Small intestine (tissue), 7 donors: ENCODE measurements at regions not wholly inside any gene's neighbourhood (a gene's known extent, or its start where the extent isn't known, plus 50 kb on each side); places are given as distances from the start of the nearest gene placed in this dataset.
A peak's percentile ranks its signal among the peaks of the same experiment; 100 is the strongest.

Experiments used
- DNase-seq, 2 donors: peaks; one replicate each; pipeline versions ENCODE4 v3.0.0 to v3.0.0-alpha.2; 2013
- FAIRE-seq: peaks from 2 replicates; lab custom pipeline; 2012; peaks lifted over from hg19 to GRCh38; lab: Jason Lieb, UNC
- H3K27ac ChIP-seq, 3 donors: one replicate each; pipeline ENCODE4 v1.5.1; 2013; ENCODE audit warnings: low read length in 2 of 3, mild to moderate bottlenecking in 2 of 3, control low read depth in 1 of 3, inconsistent platforms in 1 of 3, low read depth in 1 of 3, moderate library complexity in 1 of 3
- H3K27me3 ChIP-seq, 3 donors: one replicate each; pipeline ENCODE4 v1.6.1; 2013; ENCODE audit warnings: low read length in 3 of 3, inconsistent platforms in 1 of 3; ENCODE audit not compliant: control insufficient read depth in 3 of 3, insufficient read depth in 3 of 3
- H3K36me3 ChIP-seq, 3 donors: one replicate each; pipeline ENCODE4 v1.6.1; 2013; ENCODE audit warnings: low read length in 3 of 3, inconsistent platforms in 1 of 3, low read depth in 1 of 3, mild to moderate bottlenecking in 1 of 3, moderate library complexity in 1 of 3; ENCODE audit not compliant: control insufficient read depth in 3 of 3, insufficient read depth in 2 of 3
- H3K4me1 ChIP-seq, 3 donors: one replicate each; pipeline ENCODE4 v1.6.1; 2013; ENCODE audit warnings: low read length in 2 of 3, inconsistent platforms in 1 of 3, low read depth in 1 of 3, mild to moderate bottlenecking in 1 of 3, moderate library complexity in 1 of 3; ENCODE audit not compliant: control insufficient read depth in 3 of 3, insufficient read depth in 2 of 3
- H3K4me3 ChIP-seq, 3 donors: one replicate each; pipeline ENCODE4 v1.5.1; 2013; ENCODE audit warnings: low read length in 3 of 3, control low read depth in 1 of 3, inconsistent platforms in 1 of 3, low read depth in 1 of 3, mild to moderate bottlenecking in 1 of 3, moderate library complexity in 1 of 3
- H3K9me3 ChIP-seq, 2 donors: one replicate each; pipeline ENCODE4 v1.6.1; 2013; ENCODE audit warnings: low read depth in 1 of 2, low read length in 1 of 2; ENCODE audit not compliant: control insufficient read depth in 2 of 2, insufficient read depth in 1 of 2
- WGBS, 3 donors: extraction: QIAGEN DNeasy Blood & Tissue Kit; methylation state at CpG; one replicate each; pipeline ENCODE4 v1.1.7; 2013; 5-methylcytosine and 5-hydroxymethylcytosine counted together
- donor health status: healthy with polysubstance abuse.
- donor health status: control.
- donor health status: control.
- donor health status: Bipolar disorder and iron deficiency.
- donor health status: healthy.

DNA sequence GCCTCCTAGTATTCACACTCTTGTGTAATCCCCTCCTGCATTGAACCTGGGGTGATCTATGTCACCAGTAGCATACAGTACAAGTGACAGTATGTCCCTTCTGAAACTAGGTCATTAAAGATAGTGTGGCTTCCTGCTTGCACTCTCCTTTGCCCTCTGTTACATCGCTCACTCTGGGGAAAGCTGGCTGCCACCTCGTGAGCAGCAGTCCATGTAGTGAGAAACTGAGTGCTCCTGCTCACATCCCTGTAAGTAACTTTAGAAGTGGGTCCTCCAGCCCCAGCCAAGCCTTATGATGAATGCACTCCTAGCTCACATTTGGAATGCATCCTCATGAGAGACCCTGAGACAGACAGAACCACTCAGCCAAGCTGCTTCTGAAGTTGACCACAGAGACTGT lies 89.8 kb upstream of the TNIP3 start:
- FAIRE-seq (no peak), DNase-seq (peak in 1 of 2 donors; percentile 61)
- 23 to 72% (median 54%) methylated on average over 2 of the region's 2 CpGs for WGBS, 3 donors
- H3K4me1 ChIP-seq, result no peaks in the 10 kb centered on the region
- H3K27ac ChIP-seq, result peak overlapping the region in 2 of 3 donors; percentile 76 to 77
- no peak overlapping the region for H3K4me3 ChIP-seq
- H3K9me3 ChIP-seq, result no peaks in the 10 kb centered on the region
- H3K27me3 ChIP-seq, result no peaks in the 10 kb centered on the region
- no peaks in the 10 kb centered on the region for H3K36me3 ChIP-seq

DNA sequence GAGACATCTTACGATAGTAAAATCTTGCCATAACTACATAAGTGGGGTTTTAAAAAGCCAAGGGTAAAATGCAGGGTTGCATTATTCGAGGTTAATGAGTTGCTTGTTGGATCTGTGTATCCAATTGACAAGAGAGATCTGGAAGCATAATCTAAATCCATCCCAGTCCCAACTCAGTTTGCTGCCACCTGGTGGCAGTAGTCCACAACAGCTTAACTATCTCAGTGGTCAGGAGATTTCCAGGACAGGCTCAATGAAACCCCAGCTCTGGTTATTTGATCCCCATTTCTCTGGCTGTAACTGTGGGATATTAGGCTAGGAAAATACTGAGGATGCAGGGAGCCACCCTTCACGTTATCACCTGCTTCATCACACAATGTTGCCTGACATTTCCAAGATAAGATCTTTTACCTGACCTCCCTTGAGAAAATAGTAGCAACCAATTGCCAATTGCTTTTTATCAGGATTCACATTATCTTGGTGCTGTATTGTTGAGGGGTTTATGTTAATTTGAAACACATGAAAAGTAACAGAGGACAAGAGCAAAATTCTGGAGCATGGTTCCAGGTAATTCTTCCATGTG lies 88.2 kb upstream of the TNIP3 start:
- WGBS, 3 donors, result 12 to 16% (median 12%) methylated on average over 3 of the region's 3 CpGs
- H3K4me1 ChIP-seq, result no peaks in the 10 kb centered on the region
- no peaks in the 10 kb centered on the region for H3K36me3 ChIP-seq
- H3K4me3 ChIP-seq, result no peak overlapping the region
- H3K27ac ChIP-seq, result no peak overlapping the region
- H3K9me3 ChIP-seq, result no peaks in the 10 kb centered on the region
- DNase-seq (peak; percentile 72 to 77), FAIRE-seq (no peak)
- no peaks in the 10 kb centered on the region for H3K27me3 ChIP-seq

DNA sequence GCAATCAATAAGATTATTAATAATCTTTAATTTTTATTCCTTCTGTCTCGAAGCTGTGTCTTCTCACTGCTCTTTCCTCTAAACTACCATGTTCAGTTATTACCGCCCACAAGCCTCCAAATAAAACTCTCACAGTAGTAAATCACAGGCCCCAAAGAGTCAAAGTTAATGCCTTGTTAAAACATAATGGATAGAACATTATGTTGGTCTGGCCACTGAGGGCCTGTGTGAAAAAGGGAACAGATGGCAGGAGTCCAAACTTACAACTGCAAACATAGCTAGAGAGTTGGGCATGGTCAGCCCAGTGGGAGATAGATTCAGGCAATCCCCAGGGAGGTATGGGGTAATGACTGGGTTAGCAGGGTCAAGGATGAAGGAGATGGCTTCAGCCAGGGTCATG lies 84.6 kb upstream of the TNIP3 start:
- no peak for FAIRE-seq
- Histone ChIP-seq H3K9me3 (no peaks in the 10 kb centered on the region), H3K27ac (no peak overlapping the region), H3K4me1 (no peaks in the 10 kb centered on the region), H3K27me3 (no peaks in the 10 kb centered on the region), H3K36me3 (no peaks in the 10 kb centered on the region), H3K4me3 (no peak overlapping the region)
- no peak for DNase-seq
- 95 to 98% (median 96%) methylated on average over 2 of the region's 2 CpGs for WGBS, 3 donors

DNA sequence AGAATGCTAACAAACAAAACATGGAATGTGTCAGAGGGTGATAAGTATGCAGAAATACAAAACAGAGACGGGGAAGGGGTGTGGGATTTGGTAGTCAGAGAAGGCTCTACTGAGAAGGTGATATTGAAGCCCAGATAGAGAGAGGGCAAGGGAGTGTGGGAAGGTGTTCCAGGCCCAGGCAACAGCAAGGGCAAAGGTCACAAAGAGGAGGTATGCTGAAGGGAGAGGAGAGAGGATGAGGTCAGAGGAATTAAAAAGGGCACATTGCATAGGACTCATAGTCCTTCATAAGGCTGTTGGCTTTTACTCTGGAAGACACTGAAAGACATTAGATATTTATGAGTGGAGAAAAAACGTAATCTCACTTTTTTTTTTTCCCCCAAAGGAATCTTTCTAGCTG lies 82.6 kb upstream of the TNIP3 start:
- no peak overlapping the region for H3K4me3 ChIP-seq
- DNase-seq (no peak), FAIRE-seq (no peak)
- H3K9me3 ChIP-seq, result no peaks in the 10 kb centered on the region
- no peaks in the 10 kb centered on the region for H3K36me3 ChIP-seq
- H3K27ac ChIP-seq, result no peak overlapping the region
- H3K4me1 ChIP-seq, result no peaks in the 10 kb centered on the region
- no peaks in the 10 kb centered on the region for H3K27me3 ChIP-seq
- WGBS, 3 donors, result 33 to 68% (median 52%) methylated on average over 2 of the region's 2 CpGs

DNA sequence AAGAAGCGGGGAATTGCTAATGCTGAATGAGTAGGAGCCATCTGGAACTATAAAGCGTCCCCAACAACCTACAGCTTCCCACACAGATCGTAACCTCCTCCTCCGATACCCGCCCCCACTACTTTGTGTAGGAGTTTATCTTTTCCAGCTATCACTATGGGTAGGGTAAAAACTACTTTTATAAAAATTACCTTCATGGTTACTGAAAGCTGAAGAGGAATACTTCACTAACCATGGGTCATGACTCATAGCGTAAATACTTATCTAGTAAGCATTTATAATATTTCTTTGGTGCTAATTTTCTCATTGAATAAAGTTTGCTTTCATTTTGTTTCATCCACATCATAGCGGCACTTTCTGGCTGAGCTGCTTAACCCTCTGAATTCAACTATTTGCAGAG lies 79.4 kb upstream of the TNIP3 start:
- peaks cover 0 to under 1% of the 10 kb centered on the region in 2 donors for H3K9me3 ChIP-seq
- no peaks in the 10 kb centered on the region for H3K4me1 ChIP-seq
- WGBS, 3 donors, result 50 to 85% (median 59%) methylated on average over 7 of the region's 7 CpGs
- H3K27ac ChIP-seq, result no peak overlapping the region
- no peaks in the 10 kb centered on the region for H3K27me3 ChIP-seq
- FAIRE-seq, result no peak
- no peaks in the 10 kb centered on the region for H3K36me3 ChIP-seq
- DNase-seq, result no peak
- H3K4me3 ChIP-seq, result no peak overlapping the region

DNA sequence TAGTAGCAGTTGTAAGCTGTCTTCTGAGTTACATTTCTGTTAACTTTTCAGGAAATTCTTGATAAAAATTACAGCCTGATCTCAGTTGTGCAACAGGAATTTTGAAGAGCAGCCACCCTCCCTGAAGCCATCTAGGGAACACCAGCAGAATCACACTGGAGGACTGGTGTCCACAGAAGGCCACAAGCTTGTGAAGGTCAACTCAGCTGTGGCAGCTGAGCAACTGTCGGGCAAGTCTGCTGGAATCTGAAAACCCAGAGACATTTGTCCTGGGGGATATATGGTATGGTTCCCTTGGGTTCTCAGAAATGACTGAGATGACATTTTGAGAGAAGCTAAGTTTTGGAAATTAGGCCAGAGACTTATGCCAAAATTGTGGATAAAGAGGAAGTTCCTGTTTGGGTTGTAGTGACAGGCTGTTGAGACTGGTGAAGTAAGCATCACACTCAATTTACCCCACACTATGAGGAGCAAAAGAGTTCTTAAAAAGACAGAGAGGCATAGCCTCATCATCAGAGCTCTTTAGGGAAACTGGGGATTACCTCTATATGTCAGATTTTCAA lies 78.1 kb upstream of the TNIP3 start:
- DNase-seq (no peak), FAIRE-seq (no peak)
- no peak overlapping the region for H3K4me3 ChIP-seq
- H3K27ac ChIP-seq, result no peak overlapping the region
- 71 to 86% (median 74%) methylated on average over 1 of the region's 1 CpG for WGBS, 3 donors
- H3K4me1 ChIP-seq, result no peaks in the 10 kb centered on the region
- H3K27me3 ChIP-seq, result no peaks in the 10 kb centered on the region
- peaks cover 0 to 3% of the 10 kb centered on the region in 2 donors for H3K9me3 ChIP-seq
- no peaks in the 10 kb centered on the region for H3K36me3 ChIP-seq

DNA sequence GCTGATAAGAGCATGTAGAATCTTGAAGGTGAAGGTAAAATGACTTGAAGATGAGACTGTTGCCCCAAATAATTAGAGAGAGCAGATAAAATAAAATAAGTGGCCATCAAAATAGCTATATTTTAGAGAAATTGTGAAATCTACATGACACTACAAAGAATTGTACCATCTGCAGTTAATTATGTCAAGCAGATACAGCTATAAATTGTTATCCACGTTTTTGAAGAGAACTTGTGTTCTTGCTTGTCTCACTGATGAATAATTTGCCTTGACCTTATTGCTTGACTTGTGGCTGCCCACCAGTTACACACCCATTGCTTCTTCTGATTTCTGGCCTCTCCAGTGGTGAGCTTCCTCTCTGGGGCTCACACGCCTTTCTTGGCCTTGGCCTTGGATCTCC lies 75.8 kb upstream of the TNIP3 start:
- Histone ChIP-seq H3K9me3 (peaks cover 0 to 3% of the 10 kb centered on the region in 2 donors), H3K27me3 (peaks cover 0 to 2% (median 0%) of the 10 kb centered on the region in 3 donors), H3K4me1 (no peaks in the 10 kb centered on the region), H3K27ac (no peak overlapping the region), H3K4me3 (no peak overlapping the region), H3K36me3 (no peaks in the 10 kb centered on the region)
- WGBS, 3 donors, result 38 to 69% (median 41%) methylated on average over 2 of the region's 2 CpGs
- DNase-seq (no peak), FAIRE-seq (no peak)

DNA sequence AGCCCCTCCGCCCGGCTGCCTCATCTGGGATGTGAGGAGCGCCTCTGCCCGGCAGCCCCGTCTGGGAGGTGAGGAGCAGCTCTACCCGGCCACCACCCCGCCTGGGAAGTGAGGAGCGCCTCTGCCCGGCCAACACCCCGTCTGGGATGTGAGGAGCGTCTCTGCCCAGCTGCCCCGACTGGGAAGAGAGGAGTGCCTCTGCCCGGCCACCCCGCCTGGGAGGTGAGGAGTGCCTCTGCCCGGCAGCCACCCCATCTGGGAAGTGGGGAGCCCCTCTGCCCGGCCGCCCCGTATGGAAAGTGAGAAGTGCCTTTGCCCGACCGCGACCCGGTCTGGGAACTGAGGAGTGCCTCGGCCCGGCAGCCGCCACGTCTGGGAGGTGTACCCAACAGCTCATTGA lies 74.3 kb upstream of the TNIP3 start:
- Histone ChIP-seq H3K4me3 (no peak overlapping the region), H3K9me3 (peaks cover 0 to 3% of the 10 kb centered on the region in 2 donors), H3K4me1 (no peaks in the 10 kb centered on the region), H3K27me3 (peaks cover 0 to 2% (median 0%) of the 10 kb centered on the region in 3 donors), H3K36me3 (no peaks in the 10 kb centered on the region), H3K27ac (no peak overlapping the region)
- DNase-seq, result no peak
- WGBS, 3 donors, result 91 to 96% (median 95%) methylated on average over 21 to 26 of the region's 26 CpGs
- no peak for FAIRE-seq

DNA sequence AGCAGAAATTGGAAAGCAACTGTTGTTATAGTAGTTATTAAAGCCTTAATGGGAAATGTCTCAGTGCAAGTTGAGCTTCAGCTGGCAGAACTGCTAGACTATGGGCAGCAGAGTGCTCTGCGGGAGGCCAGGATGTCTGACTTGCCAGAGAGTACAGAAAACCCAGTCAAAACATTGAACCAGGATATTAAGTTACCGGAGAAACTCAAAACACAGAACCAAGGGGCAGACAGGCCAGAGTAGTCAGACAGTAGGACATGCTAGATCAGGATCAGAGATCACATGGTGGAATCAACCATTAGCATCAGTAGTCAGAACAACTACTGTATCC lies 72.9 kb upstream of the TNIP3 start:
- Histone ChIP-seq H3K4me1 (no peaks in the 10 kb centered on the region), H3K36me3 (no peaks in the 10 kb centered on the region), H3K9me3 (peaks cover 0 to 3% of the 10 kb centered on the region in 2 donors), H3K27ac (no peak overlapping the region), H3K27me3 (peaks cover 0 to 2% (median 0%) of the 10 kb centered on the region in 3 donors), H3K4me3 (no peak overlapping the region)
- FAIRE-seq, result no peak
- WGBS, 3 donors, result 84 to 98% (median 96%) methylated on average over 2 of the region's 2 CpGs
- no peak for DNase-seq
